ENCODE measurements at regions not wholly inside any gene's neighbourhood (a gene's known extent, or its start where the extent isn't known, plus 50 kb on each side); places are given as distances from the start of the nearest gene placed in this dataset.

DNA sequence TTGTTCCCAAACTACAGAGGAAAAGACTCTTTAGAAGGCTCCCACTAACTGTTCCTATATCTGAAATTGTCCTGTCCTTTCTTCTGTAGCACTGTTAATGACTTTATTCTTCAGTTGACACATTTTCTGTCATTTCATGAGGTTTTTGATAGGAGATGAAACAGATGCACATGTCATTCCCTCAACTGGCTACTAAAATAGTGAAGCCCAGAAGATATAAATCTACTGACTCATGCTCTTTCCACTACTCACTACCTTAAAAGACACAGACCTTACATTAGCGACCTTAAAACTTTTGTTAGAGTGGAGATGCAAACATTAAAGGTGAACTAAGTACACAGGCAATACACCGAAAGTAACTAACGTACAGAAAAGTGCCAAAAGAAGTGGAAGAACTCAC lies 59.5 kb upstream of the ANKS1B start:
- Histone ChIP-seq H3K4me3 (replicated peaks in 1 of 4; ENCODE audit: control extremely low read depth in 1 of 4, insufficient read depth in 1 of 4, low read depth in 3 of 4, low read length in 4 of 4) (no peak overlapping the region), H3K4me1 (ENCODE audit: control insufficient read depth, extremely low read depth, insufficient read depth, low read length) (no peaks in the 10 kb centered on the region), H3K9ac (ENCODE audit: insufficient read depth, low read length) (no peak overlapping the region), H2AFZ (ENCODE audit: low read length) (no peak overlapping the region), H3K4me2 (ENCODE audit: extremely low read depth, insufficient read depth, low read length) (no peak overlapping the region), H3K9me3 (ENCODE audit: control insufficient read depth, insufficient read depth, low read depth, low read length) (no peaks in the 10 kb centered on the region), H3K27ac (ENCODE audit: insufficient read depth, low read length) (no peak overlapping the region), H3K79me2 (ENCODE audit: control insufficient read depth, insufficient read depth, low read length) (no peaks in the 10 kb centered on the region), H3K36me3 (ENCODE audit: control insufficient read depth, insufficient read depth, low read length) (no peaks in the 10 kb centered on the region), H4K20me1 (ENCODE audit: control insufficient read depth, extremely low read depth, insufficient read depth, low read length) (no peaks in the 10 kb centered on the region), H3K27me3 (ENCODE audit: control insufficient read depth, insufficient read depth, low read length) (no peaks in the 10 kb centered on the region)
- TF ChIP-seq EZH2 (IDR thresholded peaks at IDR 0.05; ENCODE audit: low read length, missing control alignments), result no peak
- TF ChIP-seq, protein P1, sequence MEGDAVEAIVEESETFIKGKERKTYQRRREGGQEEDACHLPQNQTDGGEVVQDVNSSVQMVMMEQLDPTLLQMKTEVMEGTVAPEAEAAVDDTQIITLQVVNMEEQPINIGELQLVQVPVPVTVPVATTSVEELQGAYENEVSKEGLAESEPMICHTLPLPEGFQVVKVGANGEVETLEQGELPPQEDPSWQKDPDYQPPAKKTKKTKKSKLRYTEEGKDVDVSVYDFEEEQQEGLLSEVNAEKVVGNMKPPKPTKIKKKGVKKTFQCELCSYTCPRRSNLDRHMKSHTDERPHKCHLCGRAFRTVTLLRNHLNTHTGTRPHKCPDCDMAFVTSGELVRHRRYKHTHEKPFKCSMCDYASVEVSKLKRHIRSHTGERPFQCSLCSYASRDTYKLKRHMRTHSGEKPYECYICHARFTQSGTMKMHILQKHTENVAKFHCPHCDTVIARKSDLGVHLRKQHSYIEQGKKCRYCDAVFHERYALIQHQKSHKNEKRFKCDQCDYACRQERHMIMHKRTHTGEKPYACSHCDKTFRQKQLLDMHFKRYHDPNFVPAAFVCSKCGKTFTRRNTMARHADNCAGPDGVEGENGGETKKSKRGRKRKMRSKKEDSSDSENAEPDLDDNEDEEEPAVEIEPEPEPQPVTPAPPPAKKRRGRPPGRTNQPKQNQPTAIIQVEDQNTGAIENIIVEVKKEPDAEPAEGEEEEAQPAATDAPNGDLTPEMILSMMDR (conservative IDR thresholded peaks at IDR 0.05 in 1 of 2, IDR thresholded peaks at IDR 0.05 in 1 of 2; ENCODE audit: low read depth in 1 of 2, low read length in 2 of 2), result no peak
- DNase-seq (ENCODE audit: low read depth in 2 of 2), result no peak

DNA sequence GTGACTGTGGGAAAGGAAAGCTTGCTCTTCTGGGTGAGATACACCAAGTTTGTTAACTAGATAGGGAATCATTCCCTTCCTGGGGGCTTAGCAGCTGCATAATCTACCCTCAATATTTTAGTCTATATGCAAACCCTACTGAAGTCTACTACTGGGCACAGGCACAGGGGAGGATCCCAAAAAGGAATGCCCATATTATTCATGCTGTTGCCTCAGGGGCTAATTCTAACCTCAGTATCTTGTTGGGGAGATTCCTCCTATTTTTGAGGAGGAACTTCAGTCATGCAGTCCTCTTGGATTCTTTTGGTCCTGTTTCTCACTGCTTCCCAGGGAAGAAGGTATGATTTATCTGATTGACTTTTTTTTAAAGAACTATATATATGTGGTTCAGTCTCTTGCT lies 58.9 kb upstream of the ANKS1B start:
- H3K36me3 ChIP-seq (ENCODE audit: control insufficient read depth, insufficient read depth, low read length), result no peaks in the 10 kb centered on the region
- no peaks in the 10 kb centered on the region for H4K20me1 ChIP-seq (ENCODE audit: control insufficient read depth, extremely low read depth, insufficient read depth, low read length)
- no peaks in the 10 kb centered on the region for H3K27me3 ChIP-seq (ENCODE audit: control insufficient read depth, insufficient read depth, low read length)
- DNase-seq (ENCODE audit: low read depth in 2 of 2), result no peak
- no peak overlapping the region for H3K27ac ChIP-seq (ENCODE audit: insufficient read depth, low read length)
- H3K9me3 ChIP-seq (ENCODE audit: control insufficient read depth, insufficient read depth, low read depth, low read length), result no peaks in the 10 kb centered on the region
- no peaks in the 10 kb centered on the region for H3K79me2 ChIP-seq (ENCODE audit: control insufficient read depth, insufficient read depth, low read length)
- no peak overlapping the region for H2AFZ ChIP-seq (ENCODE audit: low read length)
- H3K9ac ChIP-seq (ENCODE audit: insufficient read depth, low read length), result no peak overlapping the region
- no peaks in the 10 kb centered on the region for H3K4me1 ChIP-seq (ENCODE audit: control insufficient read depth, extremely low read depth, insufficient read depth, low read length)
- H3K4me3 ChIP-seq (replicated peaks in 1 of 4; ENCODE audit: control extremely low read depth in 1 of 4, insufficient read depth in 1 of 4, low read depth in 3 of 4, low read length in 4 of 4), result no peak overlapping the region
- no peak overlapping the region for H3K4me2 ChIP-seq (ENCODE audit: extremely low read depth, insufficient read depth, low read length)
- no peak for TF ChIP-seq EZH2 (IDR thresholded peaks at IDR 0.05; ENCODE audit: low read length, missing control alignments)
- TF ChIP-seq, protein P1 (conservative IDR thresholded peaks at IDR 0.05 in 1 of 2, IDR thresholded peaks at IDR 0.05 in 1 of 2; ENCODE audit: low read depth in 1 of 2, low read length in 2 of 2), result no peak

Data from fibroblast of lung (primary cell).